Subcutaneous abdominal adipose tissue (tissue), 5 donors: ENCODE measurements at regions not wholly inside any gene's neighbourhood (a gene's known extent, or its start where the extent isn't known, plus 50 kb on each side); places are given as distances from the start of the nearest gene placed in this dataset.

Experiments used
- H3K27ac ChIP-seq: one replicate; pipeline ENCODE4 v1.7.0; 2013; ENCODE audit warnings: low read depth, mild to moderate bottlenecking, inconsistent platforms, low read length, moderate library complexity
- H3K27me3 ChIP-seq, 5 donors: one replicate each; pipeline ENCODE4 v1.7.0; 2013; ENCODE audit warnings: low read length in 5 of 5, inconsistent platforms in 1 of 5; ENCODE audit not compliant: control insufficient read depth in 5 of 5, insufficient read depth in 4 of 5
- H3K36me3 ChIP-seq, 5 donors: one replicate each; pipeline ENCODE4 v1.7.0; 2013; ENCODE audit warnings: low read length in 5 of 5; ENCODE audit not compliant: control insufficient read depth in 5 of 5, insufficient read depth in 5 of 5
- H3K4me1 ChIP-seq, 5 donors: one replicate each; pipeline ENCODE4 v1.7.0; 2013; ENCODE audit warnings: low read length in 5 of 5, mild to moderate bottlenecking in 3 of 5, moderate library complexity in 1 of 5; ENCODE audit not compliant: control insufficient read depth in 5 of 5, insufficient read depth in 5 of 5
- H3K4me3 ChIP-seq, 5 donors: one replicate each; pipeline ENCODE4 v1.7.0; 2013; ENCODE audit warnings: low read length in 5 of 5, low read depth in 1 of 5
- H3K9ac ChIP-seq, 5 donors: one replicate each; pipeline ENCODE4 v1.7.0; 2013; ENCODE audit warnings: low read length in 5 of 5, mild to moderate bottlenecking in 4 of 5, moderate library complexity in 3 of 5
- H3K9me3 ChIP-seq, 5 donors: one replicate each; pipeline ENCODE4 v1.7.0; 2013; ENCODE audit warnings: low read length in 5 of 5; ENCODE audit not compliant: control insufficient read depth in 5 of 5
- donor health status: healthy.
- donor health status: healthy.
- donor health status: healthy.
- donor health status: healthy.
- donor health status: healthy.

- Histone ChIP-seq H3K36me3 (no peaks in the 10 kb centered on the region), H3K4me3 (no peak overlapping the region), H3K27me3 (no peaks in the 10 kb centered on the region), H3K9ac (no peak overlapping the region), H3K4me1 (peaks cover 0 to 10% (median 0%) of the 10 kb centered on the region in 5 donors), H3K27ac (no peak overlapping the region), H3K9me3 (no peaks in the 10 kb centered on the region)
These were observed 706.5 kb downstream of the KCNJ2 start for GRCh38 chr17:70875729-70876310.

GRCh38 chr17:70878879-70879278, 709.5 kb downstream of the KCNJ2 start:
- no peaks in the 10 kb centered on the region for H3K9me3 ChIP-seq
- H3K36me3 ChIP-seq: no peaks in the 10 kb centered on the region
- H3K27ac ChIP-seq: no peak overlapping the region
- no peaks in the 10 kb centered on the region for H3K4me1 ChIP-seq
- H3K4me3 ChIP-seq: no peak overlapping the region
- H3K27me3 ChIP-seq: no peaks in the 10 kb centered on the region
- no peak overlapping the region for H3K9ac ChIP-seq

DNA sequence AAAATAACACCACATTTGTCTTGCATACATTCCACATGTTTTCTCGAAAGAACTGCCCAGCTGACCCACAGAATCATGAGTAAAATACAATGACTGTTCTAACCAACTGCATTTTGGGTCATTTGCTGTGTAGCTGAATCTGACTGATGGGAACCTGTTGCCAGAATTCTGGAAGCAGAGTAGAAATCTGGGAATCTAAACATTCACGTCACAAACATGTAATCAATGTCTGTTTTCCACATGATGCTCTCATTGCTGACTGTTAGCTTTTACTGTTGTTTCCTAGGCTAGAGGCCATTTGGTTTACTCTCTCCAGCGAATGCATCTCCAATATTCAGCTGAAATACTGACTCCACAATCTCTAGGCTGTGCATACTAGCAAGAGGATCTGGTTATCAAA, 710.1 kb downstream of the KCNJ2 start:
- no peaks in the 10 kb centered on the region for H3K36me3 ChIP-seq
- no peaks in the 10 kb centered on the region for H3K9me3 ChIP-seq
- H3K27ac ChIP-seq: no peak overlapping the region
- H3K27me3 ChIP-seq: no peaks in the 10 kb centered on the region
- H3K4me3 ChIP-seq: no peak overlapping the region
- no peak overlapping the region for H3K9ac ChIP-seq
- H3K4me1 ChIP-seq: no peaks in the 10 kb centered on the region

DNA sequence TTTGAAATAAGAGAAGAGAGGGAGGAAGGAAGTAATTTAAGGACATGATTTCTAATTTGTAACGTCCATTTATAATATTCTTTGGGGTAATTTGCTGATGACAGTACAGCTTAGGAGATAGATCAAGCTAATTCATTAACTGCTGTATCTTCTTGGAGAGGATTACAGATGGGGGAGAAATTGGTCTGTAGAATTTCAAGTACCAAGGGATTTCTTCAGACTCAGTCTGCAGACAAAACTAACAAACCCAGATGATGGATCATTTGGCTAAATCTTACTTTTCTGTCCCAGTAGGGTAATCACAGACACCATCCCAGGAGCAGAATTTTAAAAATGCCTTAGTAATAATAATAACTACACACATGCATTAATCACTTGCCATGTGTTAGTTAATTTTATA, 711.8 kb downstream of the KCNJ2 start:
- no peak overlapping the region for H3K4me3 ChIP-seq
- H3K9me3 ChIP-seq: no peaks in the 10 kb centered on the region
- no peak overlapping the region for H3K27ac ChIP-seq
- no peaks in the 10 kb centered on the region for H3K36me3 ChIP-seq
- H3K27me3 ChIP-seq: no peaks in the 10 kb centered on the region
- H3K9ac ChIP-seq: no peak overlapping the region
- no peaks in the 10 kb centered on the region for H3K4me1 ChIP-seq

- no peaks in the 10 kb centered on the region for H3K4me1 ChIP-seq
- no peaks in the 10 kb centered on the region for H3K27me3 ChIP-seq
- H3K9me3 ChIP-seq: no peaks in the 10 kb centered on the region
- H3K4me3 ChIP-seq: no peak overlapping the region
- no peaks in the 10 kb centered on the region for H3K36me3 ChIP-seq
- no peak overlapping the region for H3K9ac ChIP-seq
- no peak overlapping the region for H3K27ac ChIP-seq
These were observed 713.2 kb downstream of the KCNJ2 start for GRCh38 chr17:70882504-70882903.

- no peak overlapping the region for H3K4me3 ChIP-seq
- no peaks in the 10 kb centered on the region for H3K9me3 ChIP-seq
- no peaks in the 10 kb centered on the region for H3K36me3 ChIP-seq
- no peak overlapping the region for H3K27ac ChIP-seq
- H3K4me1 ChIP-seq: no peaks in the 10 kb centered on the region
- H3K9ac ChIP-seq: no peak overlapping the region
- no peaks in the 10 kb centered on the region for H3K27me3 ChIP-seq
These were observed 717.3 kb downstream of the KCNJ2 start for GRCh38 chr17:70886648-70887047.

DNA sequence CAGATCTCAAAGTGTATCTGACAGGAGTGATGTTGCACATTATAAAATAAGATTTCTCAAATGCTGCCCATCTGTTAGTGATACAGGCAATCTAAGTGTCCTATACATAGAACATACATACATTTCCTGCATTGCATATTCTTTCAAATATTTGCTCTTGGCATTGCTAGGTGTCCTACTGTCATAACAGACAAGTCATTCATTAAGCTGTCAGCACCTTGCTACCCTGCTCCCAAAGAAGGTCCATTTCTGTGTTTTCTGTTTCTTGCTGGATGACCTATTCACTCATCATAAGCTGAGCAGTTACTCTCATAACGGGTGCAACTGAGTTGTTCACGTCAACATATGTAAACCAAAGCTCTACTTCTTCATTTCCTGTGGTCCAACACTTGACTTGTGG, 719.0 kb downstream of the KCNJ2 start:
- Histone ChIP-seq H3K27ac (no peak overlapping the region), H3K4me1 (no peaks in the 10 kb centered on the region), H3K27me3 (no peaks in the 10 kb centered on the region)

DNA sequence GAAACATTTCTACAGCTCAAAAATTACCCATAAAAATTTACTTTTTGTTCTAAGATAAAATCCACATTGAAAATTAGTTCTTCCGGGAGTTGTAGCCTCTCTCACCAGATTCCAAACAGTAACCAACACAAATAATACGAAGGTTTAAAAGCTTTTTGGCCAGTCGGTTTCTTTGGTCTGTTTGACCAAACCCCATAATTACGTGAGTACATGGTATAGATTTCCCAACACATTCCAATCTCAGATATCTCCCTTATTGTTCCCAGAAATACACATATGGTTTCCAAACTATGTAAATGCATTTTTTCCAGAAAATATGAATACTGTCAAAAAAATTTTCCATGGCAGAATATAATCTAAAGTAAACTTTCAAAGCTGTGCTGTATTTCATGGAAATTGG, 722.0 kb downstream of the KCNJ2 start:
- Histone ChIP-seq H3K9ac (no peak overlapping the region), H3K9me3 (peaks cover 0 to 3% (median 0%) of the 10 kb centered on the region in 5 donors), H3K27ac (no peak overlapping the region), H3K4me3 (no peak overlapping the region), H3K36me3 (no peaks in the 10 kb centered on the region), H3K27me3 (no peaks in the 10 kb centered on the region), H3K4me1 (no peaks in the 10 kb centered on the region)

More for the DNA sequence above, 719.0 kb downstream of the KCNJ2 start:
- Histone ChIP-seq H3K9me3 (no peaks in the 10 kb centered on the region), H3K4me3 (no peak overlapping the region), H3K9ac (no peak overlapping the region), H3K36me3 (no peaks in the 10 kb centered on the region)

- Histone ChIP-seq H3K4me3 (no peak overlapping the region), H3K27ac (no peak overlapping the region), H3K27me3 (no peaks in the 10 kb centered on the region), H3K36me3 (no peaks in the 10 kb centered on the region), H3K9ac (no peak overlapping the region), H3K9me3 (peaks cover 0 to 4% (median 3%) of the 10 kb centered on the region in 5 donors), H3K4me1 (no peaks in the 10 kb centered on the region)
These were observed 723.2 kb downstream of the KCNJ2 start for GRCh38 chr17:70892527-70892926.

DNA sequence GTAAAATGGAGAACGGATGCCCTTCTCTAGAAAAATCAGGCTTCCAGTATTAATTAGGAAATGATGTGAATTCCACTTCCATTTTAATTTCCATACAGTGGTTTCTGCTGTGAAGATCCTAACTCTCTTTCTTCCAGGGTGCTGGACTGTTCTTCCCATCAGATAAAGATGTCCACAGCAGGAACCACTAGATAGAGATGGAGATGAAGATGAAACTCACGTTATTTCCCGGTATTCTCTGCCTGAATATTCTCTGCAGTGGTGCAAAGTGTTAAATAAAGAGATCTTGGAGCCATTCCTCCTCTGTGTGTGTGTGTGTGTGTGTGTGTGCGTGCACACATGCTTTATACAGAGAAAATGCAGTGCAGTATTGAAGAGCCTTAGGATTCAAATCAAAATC, 727.5 kb downstream of the KCNJ2 start:
- Histone ChIP-seq H3K9me3 (peaks cover 0 to 6% (median 5%) of the 10 kb centered on the region in 5 donors), H3K27me3 (no peaks in the 10 kb centered on the region), H3K4me1 (no peaks in the 10 kb centered on the region), H3K27ac (no peak overlapping the region), H3K4me3 (peak overlapping the region in 1 of 5 donors; percentile 35), H3K9ac (no peak overlapping the region), H3K36me3 (no peaks in the 10 kb centered on the region)

- no peak overlapping the region for H3K4me3 ChIP-seq
These were observed 728.1 kb downstream of the KCNJ2 start for GRCh38 chr17:70897446-70897845.

More at GRCh38 chr17:70897446-70897845, 728.1 kb downstream of the KCNJ2 start:
- H3K9me3 ChIP-seq: peaks cover 0 to 7% (median 6%) of the 10 kb centered on the region in 5 donors
- H3K27ac ChIP-seq: no peak overlapping the region
- H3K27me3 ChIP-seq: no peaks in the 10 kb centered on the region
- H3K9ac ChIP-seq: no peak overlapping the region
- no peaks in the 10 kb centered on the region for H3K36me3 ChIP-seq
- H3K4me1 ChIP-seq: no peaks in the 10 kb centered on the region
